ENCODE measurements at regions not wholly inside any gene's neighbourhood (a gene's known extent, or its start where the extent isn't known, plus 50 kb on each side); places are given as distances from the start of the nearest gene placed in this dataset.
"Not testable (repeated sequence)": the region's sequence is repeated elsewhere in the genome, so short reads cannot be mapped to it uniquely, and the experiment has no call there.

DNA sequence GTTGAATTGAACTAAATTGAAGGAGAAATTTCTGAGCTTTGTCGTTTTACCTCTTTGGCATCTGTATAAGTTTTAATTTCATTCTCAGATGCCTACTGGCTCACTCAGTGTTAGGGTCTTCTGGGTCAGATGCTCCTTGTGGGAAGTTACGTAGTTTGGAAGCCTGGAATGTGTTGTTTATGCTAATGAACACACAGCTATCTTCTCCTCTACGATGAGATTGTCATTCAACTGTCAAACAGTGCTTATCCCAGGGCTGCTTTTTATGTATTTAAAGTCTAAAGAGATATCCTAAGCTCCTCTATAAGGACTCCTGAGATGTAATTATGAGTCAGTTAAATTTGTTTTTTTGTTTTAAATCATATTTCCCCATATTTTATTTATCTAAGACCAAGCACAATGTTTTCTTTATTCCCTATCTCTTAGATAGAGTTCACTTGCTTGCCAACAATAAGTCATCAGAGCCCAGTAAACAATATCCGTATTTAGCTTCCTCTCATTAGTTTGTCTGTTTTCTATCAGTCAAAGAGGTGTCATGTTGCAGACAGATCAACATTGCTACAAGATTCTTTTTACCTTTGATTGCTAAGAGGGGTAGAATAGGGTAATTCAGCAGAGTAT is 368.0 kb upstream of the PDE3A start:
- intact Hi-C loops (cut with DNase I): loop anchor here (10.0 kb wide), 1 partner anchor 156 kb away; no protein-coding TSS in a partner anchor
- DNase-seq (ENCODE audit: missing footprints): no peak
- peak; percentile 78 for ATAC-seq

DNA sequence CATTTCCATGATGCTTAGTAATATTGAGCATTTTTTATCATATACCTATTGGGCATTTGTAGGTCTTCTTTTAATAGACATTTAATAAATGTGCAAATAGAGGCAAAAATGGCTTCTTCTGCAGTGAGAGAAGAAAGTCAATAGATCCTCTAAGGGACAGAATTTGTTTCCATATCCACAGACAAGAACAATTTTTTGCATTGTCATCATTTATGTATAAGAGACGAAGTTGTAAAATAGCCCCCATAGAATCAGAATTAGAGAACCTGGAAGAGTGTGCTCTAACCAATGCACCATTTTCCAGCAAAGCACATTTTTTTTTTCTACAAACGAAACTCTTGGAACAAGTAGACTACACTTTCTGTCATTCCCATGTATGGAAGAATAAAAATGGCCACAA is 365.1 kb upstream of the PDE3A start:
- intact Hi-C loops (cut with DNase I): loop anchor here (10.0 kb wide), 1 partner anchor 158 kb away; no protein-coding TSS in a partner anchor
- DNase-seq (ENCODE audit: missing footprints): no peak
- ATAC-seq: no peak

DNA sequence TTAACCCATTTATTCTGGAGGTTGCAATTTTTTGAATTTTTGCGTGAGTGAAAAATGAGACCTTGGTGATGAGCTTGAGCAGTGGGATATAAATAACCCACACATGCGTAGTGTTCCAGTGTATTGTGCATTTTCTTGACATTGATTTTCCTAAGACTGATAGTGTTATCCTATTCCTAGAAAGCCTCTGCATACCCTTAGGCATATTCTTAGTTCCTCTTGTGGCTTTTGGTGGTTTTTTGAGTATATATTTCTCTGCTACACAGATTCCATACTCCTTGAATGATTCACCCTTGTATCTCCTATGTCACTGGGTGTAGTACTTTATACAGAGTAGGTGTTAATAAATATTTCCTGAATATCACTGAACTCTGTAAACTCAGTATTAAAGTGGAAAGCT is 363.4 kb upstream of the PDE3A start:
- DNase-seq (ENCODE audit: missing footprints) (no peak), ATAC-seq (no peak)
- intact Hi-C loops (cut with DNase I): loop anchor here (10.0 kb wide), 1 partner anchor 160 kb away; no protein-coding TSS in a partner anchor

DNA sequence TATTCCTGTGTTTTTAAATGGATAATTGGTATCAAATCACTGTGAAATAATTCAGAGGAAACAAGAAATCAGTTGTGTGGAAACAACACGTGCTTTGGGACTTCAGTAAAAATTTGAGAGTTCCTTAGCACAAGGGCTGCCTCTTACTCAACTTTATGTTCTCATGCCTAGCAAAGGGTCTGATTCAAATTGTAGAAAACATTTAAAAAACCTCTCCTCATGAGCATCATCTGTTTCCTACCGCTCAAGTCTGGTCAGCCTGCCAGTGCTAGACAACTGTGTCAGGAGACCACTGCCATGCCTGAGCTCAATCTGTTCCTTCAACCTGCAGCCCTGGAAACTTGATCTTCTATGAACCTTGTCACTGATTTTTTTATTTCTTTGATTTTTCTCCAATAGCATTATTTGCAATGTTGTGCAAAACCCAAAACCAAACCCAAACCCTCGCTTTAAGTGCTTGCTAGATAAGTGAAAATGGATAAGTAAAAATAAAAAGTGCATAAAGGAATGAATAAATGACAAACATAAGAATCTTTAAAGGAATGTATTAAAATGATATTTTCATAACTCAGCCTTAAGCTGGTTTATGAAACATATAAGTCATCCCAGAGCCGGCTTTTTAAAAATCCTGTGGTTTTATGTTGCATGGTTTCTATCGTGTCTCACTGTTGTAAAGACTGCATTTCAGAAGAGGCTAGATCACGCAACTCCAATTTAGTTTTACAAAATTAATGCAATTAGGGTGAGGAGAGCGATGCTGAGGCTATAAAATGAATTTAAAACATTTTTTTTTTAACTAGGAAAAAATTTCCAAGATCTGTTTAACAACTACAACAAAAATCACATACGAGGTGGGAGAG is 361.2 kb upstream of the PDE3A start:
- no peak for DNase-seq (ENCODE audit: missing footprints)
- no peak for ATAC-seq
- intact Hi-C loops (cut with DNase I): loop anchor here (10.0 kb wide), 1 partner anchor 162 kb away; no protein-coding TSS in a partner anchor

DNA sequence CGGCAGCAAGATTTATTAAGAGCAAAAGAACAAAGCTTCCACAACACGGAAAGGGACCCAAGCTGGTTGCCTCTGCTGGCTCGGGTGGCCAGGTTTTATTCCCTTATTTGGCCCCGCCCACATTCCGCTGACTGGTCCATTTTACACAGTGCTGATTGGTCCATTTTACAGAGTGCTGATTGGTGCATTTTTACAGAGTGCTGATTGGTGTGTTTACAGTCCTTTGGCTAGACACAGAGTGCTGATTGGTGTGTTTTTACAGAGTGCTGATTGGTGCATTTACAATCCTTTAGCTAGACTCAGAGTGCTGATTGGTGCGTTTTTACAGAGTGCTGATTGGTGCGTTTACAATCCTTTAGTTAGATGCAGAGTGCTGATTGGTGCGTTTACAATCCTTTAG is 358.4 kb upstream of the PDE3A start:
- DNase-seq (ENCODE audit: missing footprints); ATAC-seq: not testable (repeated sequence)
- intact Hi-C loops (cut with DNase I): loop anchor here (10.0 kb wide), 1 partner anchor 165 kb away; no protein-coding TSS in a partner anchor

DNA sequence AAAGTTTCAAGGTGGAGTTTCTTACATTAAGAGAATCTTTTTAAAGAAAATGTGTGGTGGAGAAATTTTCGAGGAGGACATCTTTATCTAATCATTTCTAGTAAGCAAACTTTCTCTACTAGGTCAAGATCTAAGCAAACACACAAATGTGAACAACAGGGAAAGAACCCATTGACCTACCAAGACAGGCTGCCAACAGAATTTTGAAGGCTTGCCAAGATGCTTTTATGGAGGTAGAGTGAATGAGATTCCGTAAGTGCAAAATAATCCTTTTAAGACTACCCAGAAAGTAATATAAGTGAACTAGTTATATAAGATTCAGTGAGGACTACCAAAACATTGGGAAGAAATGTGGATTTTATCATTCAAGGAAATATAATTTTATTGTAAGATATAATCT is 357.1 kb upstream of the PDE3A start:
- intact Hi-C loops (cut with DNase I): no loop called here
- ATAC-seq: peak; percentile 34
- DNase-seq (ENCODE audit: missing footprints): no peak

DNA sequence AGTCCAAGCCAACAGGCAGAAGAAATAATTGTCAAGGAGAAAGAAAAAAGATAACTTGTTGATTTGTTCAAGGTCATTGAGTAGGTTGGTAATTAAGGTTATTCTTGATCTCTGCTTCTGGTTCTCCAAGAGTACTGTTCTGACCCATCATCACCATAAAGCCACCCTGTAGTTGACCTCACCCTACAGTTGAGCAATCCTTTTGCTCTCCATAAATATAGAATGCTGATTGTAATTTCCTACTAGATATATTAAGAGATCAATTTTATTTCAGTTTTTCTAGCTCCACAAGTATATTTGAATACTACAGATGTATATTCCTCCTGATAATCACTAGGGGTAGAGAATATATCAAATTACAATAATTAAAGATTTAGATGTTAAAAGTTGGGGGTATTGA is 350.5 kb upstream of the PDE3A start:
- DNase-seq (ENCODE audit: missing footprints) (no peak), ATAC-seq (no peak)
- intact Hi-C loops (cut with DNase I): no loop called here

DNA sequence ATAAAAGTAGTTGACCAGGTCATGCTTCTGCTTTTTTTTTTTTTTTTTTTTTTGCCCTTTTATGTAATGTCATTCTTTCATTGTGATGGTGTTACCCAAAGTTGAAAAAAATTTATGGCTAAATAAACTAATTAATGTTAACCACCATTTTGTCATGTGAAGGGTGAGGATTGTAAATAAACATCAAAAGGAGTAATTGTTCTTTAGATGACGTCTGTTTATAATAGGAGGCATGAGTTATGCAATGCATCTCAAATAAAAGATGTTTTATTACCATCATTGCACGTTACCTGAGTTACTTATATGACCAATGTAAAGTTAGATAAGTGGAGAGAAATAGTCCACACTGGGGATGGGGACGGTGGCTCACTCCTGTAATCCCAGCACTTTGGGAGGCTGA is 349.9 kb upstream of the PDE3A start:
- no peak for ATAC-seq
- no peak for DNase-seq (ENCODE audit: missing footprints)
- intact Hi-C loops (cut with DNase I): no loop called here

DNA sequence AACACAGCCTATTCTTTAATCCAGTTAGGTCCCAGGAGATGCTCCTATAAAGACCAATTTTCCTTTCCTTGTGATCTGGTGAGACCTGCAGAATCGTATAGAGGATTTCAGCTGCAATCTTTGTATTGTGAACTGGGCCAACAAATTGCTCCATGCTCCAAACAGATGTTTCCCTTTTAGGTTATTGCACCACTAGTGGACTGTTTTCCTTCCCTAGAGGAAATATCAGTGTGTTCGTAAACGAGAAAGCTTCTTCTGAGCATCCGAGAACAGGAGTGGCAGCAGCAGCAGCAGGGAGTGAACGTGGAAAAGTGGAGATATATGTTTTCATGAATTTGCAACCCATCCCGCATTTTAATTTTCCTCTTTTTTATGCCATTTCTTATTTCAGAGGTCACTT is 344.1 kb upstream of the PDE3A start:
- no peak for DNase-seq (ENCODE audit: missing footprints)
- intact Hi-C loops (cut with DNase I): no loop called here
- peak; percentile 88 for ATAC-seq

DNA sequence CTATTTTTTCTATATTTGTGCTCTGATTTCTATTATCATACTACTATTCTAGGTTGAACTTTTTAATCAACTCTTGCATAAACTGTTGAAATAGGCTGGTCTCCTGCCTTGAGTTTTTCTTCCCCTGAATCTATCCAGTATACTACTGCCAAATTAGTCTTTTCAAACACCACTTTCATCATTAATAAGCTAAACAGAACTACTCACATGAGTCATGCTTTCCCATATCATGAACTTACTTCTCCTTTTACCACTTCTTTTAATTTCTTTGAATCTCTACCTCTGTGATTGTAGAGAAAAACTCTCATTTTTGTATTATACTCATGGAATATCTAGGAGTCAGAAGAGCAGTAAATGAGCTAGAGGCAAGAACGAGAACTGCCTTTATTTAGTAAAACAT is 340.3 kb upstream of the PDE3A start:
- DNase-seq (ENCODE audit: missing footprints) (no peak), ATAC-seq (no peak)
- intact Hi-C loops (cut with DNase I): no loop called here

DNA sequence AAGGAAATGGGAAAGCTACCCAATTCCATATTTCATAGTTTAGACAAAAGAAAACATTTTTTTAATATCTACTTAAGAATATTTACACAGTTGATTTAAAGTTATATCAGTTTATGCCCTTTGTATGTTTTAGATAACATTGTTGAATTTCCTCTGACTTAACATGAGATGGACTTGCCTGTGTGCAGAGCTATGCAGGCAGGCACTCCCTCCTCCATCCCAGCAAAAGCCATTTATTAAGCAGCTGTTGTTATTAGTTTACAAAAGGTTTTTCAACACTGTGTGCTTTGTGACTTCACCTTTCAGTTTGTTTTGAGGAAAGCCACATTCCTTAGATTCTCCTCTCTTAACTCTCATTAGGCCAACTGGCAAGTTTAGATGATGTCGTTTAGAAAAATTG is 337.5 kb upstream of the PDE3A start:
- ATAC-seq: no peak

DNA sequence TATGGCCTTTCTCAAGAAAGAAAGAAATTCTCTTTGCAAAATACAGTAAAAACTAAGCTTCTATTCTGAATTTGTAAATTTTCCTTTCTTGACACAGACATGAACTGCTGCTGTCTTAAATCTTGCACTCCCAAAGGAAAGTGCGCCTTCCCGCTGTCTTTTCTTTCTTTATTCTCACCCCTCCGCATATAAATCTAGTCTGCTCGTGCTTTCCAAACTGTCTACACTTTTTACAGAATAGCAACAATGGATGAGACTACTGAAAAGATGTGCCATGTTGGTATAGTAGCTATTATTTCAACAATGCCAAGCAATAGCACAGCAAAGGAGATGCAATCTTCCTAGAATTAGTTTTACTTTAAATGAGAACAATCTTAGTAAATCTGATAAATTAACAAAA is 328.8 kb upstream of the PDE3A start:
- no peak for ATAC-seq
- intact Hi-C loops (cut with DNase I): no loop called here
- DNase-seq (ENCODE audit: missing footprints): no peak

More for the DNA sequence above, 337.5 kb upstream of the PDE3A start:
- intact Hi-C loops (cut with DNase I): no loop called here
- DNase-seq (ENCODE audit: missing footprints): no peak

DNA sequence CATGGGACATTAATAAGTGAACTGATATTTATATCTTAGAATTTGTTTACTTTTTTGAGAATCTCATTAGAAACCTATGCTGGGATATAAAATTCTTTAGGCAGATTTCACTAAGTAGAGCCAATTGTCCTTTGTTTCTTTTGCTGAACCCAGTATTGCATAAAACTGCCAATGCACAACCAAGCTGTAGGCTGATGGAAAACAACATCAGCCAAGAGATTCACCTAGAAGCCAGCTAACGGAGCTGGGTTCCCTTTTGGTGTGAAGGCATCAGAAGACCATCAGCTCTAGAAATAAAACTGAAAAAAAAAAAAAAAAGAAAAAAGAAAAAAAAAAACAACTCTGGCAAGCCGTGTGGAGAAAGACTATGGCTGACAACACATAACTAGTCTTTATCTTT is 328.2 kb upstream of the PDE3A start:
- DNase-seq (ENCODE audit: missing footprints) (no peak), ATAC-seq (no peak)
- intact Hi-C loops (cut with DNase I): loop anchor here (5.0 kb wide), 3 partner anchors 172 to 327 kb away; partner anchors contain the start of gene PDE3A

DNA sequence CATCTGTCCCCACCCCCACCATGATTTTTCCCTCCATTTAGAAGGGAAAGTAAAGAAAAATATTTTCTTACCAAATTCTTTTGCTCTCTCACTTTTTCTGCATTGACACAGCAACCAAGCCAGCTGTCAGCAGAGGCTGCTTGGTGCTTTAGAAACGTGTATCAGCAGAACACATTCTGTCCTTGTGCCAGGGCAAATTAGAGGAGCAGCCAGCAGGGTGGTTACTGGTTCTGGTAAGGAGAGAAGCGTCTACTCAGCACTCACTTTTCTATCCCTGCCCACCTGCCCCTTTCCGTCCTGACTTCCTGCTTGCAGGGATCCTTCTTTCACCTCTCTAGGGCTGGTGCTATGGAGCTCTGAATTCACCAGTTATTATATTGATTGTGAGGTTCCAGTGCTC is 327.5 kb upstream of the PDE3A start:
- peak; percentile 77 for ATAC-seq

DNA sequence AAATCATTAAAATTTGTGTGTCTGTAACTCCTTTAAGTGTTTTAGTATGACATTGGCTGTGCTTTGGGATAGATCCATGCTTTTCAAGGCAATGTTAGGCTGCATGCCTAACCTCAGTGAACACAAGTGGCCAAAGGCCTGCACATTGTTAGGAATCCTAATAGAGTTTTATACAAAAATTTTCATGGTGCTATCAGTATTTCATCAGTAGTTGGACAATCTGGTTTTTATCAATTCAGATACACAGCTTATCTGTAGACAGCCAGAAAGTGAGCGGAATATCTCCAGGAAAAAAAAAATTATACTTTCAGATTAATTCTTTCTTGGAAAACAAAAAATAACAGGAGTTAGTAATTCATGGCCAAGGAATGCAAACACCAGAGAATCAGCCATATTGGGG is 324.0 kb upstream of the PDE3A start:
- ATAC-seq: peak; percentile 72
- intact Hi-C loops (cut with DNase I): loop anchor here (5.0 kb wide), 3 partner anchors 168 to 323 kb away; partner anchors contain the start of gene PDE3A
- DNase-seq (ENCODE audit: missing footprints): no peak

More for the DNA sequence above, 327.5 kb upstream of the PDE3A start:
- no peak for DNase-seq (ENCODE audit: missing footprints)
- intact Hi-C loops (cut with DNase I): loop anchor here (5.0 kb wide), 3 partner anchors 171 to 326 kb away; partner anchors contain the start of gene PDE3A

DNA sequence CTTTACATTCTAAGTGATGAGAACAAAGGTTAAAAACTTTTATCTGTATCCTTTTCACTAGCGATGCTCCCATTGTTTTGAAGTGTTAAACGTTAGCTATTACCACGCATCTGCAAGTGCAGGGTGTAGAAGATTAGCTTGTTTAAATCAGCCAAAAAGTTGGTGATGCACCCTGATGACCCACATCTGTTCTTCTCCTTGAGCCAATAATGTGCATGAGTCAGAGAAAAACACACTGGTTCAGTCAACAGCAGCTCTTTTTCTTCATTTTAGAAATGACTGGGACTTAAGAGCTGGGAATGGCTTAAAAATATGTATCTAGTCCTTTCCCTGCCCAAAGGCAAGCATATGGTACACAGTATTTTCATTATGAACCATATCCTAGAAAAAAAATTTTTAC is 323.5 kb upstream of the PDE3A start:
- ATAC-seq (peak; percentile 86), DNase-seq (ENCODE audit: missing footprints) (no peak)
- intact Hi-C loops (cut with DNase I): loop anchor here (5.0 kb wide), 3 partner anchors 167 to 322 kb away; partner anchors contain the start of gene PDE3A

DNA sequence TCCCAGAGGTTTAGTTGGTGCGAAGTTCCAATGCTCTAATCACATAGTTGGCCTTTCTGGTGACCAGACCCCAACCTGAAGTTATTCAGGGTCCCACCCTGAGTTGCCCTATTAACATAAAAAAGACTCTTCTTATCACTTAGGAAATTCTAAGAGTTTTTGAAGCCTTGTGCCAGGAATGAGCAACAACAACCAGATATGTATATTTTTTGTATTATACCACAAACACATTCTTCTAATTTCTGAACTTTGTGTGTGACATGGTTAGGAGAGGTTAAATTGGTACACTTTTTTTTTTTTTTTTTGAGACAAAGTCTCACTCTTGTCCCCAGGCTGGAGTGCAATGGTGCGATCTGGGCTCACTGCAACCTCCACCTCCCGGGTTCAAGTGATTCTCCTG is 320.4 kb upstream of the PDE3A start:
- intact Hi-C loops (cut with DNase I): no loop called here
- no peak for DNase-seq (ENCODE audit: missing footprints)
- ATAC-seq: no peak

DNA sequence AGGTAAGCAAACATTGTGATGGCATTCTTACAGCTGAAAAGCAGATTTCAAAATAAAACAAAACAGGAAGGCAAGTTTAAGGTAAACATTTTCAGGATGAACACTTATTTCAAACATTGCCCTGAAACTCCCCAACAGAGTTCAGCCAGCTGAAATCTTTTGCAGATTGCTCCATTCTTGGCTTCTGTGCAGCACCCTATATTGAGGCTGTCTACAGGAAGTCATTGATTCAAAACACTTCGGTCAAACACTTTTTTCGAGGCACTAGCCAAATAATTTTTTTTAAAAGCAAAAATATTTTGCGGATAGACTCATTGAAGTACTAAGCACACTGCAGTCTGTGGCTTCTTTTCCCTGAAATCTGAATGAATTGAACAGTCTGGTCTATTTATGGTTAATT is 318.1 kb upstream of the PDE3A start:
- intact Hi-C loops (cut with DNase I): no loop called here
- ATAC-seq: no peak

DNA sequence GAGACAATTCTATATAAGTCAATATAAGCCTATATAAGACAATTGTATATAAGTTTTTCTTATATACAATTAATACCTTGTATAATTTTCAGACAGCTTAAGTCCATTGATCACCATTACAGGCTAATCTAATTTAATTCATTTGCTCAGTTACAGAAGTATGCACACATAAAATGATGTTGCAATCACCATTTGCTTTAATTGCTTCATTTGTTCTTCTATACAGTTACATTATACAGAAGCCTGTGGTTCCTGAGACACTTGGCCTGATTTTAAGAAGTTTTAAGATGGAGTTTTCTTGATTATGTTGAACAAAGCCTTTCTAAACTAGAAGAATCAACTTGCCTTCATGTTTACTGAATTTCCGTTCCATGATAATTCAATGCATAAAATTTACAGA is 314.6 kb upstream of the PDE3A start:
- intact Hi-C loops (cut with DNase I): no loop called here
- ATAC-seq: no peak
- DNase-seq (ENCODE audit: missing footprints): no peak

More for the DNA sequence above, 318.1 kb upstream of the PDE3A start:
- no peak for DNase-seq (ENCODE audit: missing footprints)

DNA sequence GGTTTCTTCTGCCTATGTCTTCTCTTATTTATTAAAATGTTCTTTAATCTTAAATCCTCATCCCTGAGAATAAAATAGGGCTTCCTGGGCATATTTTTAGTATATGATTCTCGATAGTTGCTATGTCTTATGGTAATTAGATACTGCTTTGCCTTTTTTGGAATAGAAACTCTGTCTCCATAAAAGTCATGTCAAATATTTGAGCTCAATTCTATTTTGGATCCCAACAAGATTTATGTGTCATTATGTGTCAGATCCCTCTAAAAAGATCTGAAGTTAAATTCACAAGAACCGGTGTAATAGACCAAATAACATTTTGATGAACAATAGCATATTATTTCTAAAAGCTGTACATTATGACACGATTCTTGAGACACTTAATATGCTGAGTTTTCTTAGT is 312.5 kb upstream of the PDE3A start:
- intact Hi-C loops (cut with DNase I): no loop called here
- DNase-seq (ENCODE audit: missing footprints) (no peak), ATAC-seq (no peak)

All from Right ventricle myocardium inferior (tissue), 1 donor.